Endothelial cell of umbilical vein (primary cell): ENCODE measurements at regions not wholly inside any gene's neighbourhood (a gene's known extent, or its start where the extent isn't known, plus 50 kb on each side); places are given as distances from the start of the nearest gene placed in this dataset.

ENCODE experiments used
- BruUV-seq: library from RNA; stranded (reverse); fragments of 400-500 nt; replicated peaks from 2 replicates; lab custom pipeline; 2021; lab: Mats Ljungman, UMichigan
- CTCF ChIA-PET: fragments of 300-600, 350-600 bp; sonication (Branson Sonifier 250); formaldehyde crosslinking; loops from one replicate; lab custom pipeline; 2021; ENCODE audit warnings: antibody characterized with exemption, inconsistent platforms; lab: Charles Lee
- POLR2A ChIA-PET: fragments of 300-600, 350-600 bp; sonication (Branson Sonifier 250); formaldehyde crosslinking; loops from one replicate; lab custom pipeline; 2021; ENCODE audit warnings: antibody characterized with exemption, inconsistent platforms; lab: Charles Lee
- DNase-seq: peaks from one replicate; pipeline ENCODE4 v3.0.0-alpha.2; 2011; ENCODE audit warnings: low read depth, low spot score
- FAIRE-seq: peaks from 2 replicates; lab custom pipeline; 2011; peaks lifted over from hg19 to GRCh38; lab: Jason Lieb, UNC
- H2AFZ ChIP-seq: 2 replicates; pipeline ENCODE4 v1.6.0; 2012; ENCODE audit warnings: low read depth, low read length, control low read depth, inconsistent platforms
- H3K27ac ChIP-seq: 2 replicates; pipeline ENCODE4 v1.5.1; 2011; ENCODE audit warnings: low read depth, mild to moderate bottlenecking, control low read depth, low read length, moderate library complexity; ENCODE audit not compliant: insufficient read depth
- H3K27me3 ChIP-seq, 2 experiments: 2 replicates each; pipeline versions ENCODE4 v1.6.0 to v1.6.1; 2011; ENCODE audit warnings: low read length in 2 of 2, mixed read lengths in 1 of 2; ENCODE audit not compliant: control insufficient read depth in 2 of 2, insufficient read depth in 2 of 2
- H3K36me3 ChIP-seq, 2 experiments: 2 replicates in 1 of 2; 3 replicates in 1 of 2; pipeline ENCODE4 v1.5.1; 2011; ENCODE audit warnings: low read length in 2 of 2, mild to moderate bottlenecking in 1 of 2, moderate library complexity in 1 of 2; ENCODE audit not compliant: control insufficient read depth in 2 of 2, insufficient read depth in 2 of 2; ENCODE audit errors: extremely low read depth in 1 of 2
- H3K4me1 ChIP-seq: 3 replicates; pipeline ENCODE4 v1.5.1; 2011; ENCODE audit warnings: mild to moderate bottlenecking, low read length; ENCODE audit not compliant: control insufficient read depth, insufficient read depth; ENCODE audit errors: extremely low read depth
- H3K4me2 ChIP-seq: 2 replicates; pipeline ENCODE4 v1.6.1; 2011; ENCODE audit warnings: low read length, control low read depth, mixed read lengths; ENCODE audit not compliant: insufficient read depth
- H3K4me3 ChIP-seq, 3 experiments: fragments of 200-600 bp in 1 of 3; sonication (generic), shearing (Covaris generic) in 1 of 3; replicated peaks in 1 of 3; 2 replicates each; pipeline ENCODE4 v1.5.1; 2011 to 2016; ENCODE audit warnings: control low read depth in 3 of 3, low read length in 3 of 3, mild to moderate bottlenecking in 2 of 3, inconsistent platforms in 1 of 3, low read depth in 1 of 3, moderate library complexity in 1 of 3; ENCODE audit not compliant: insufficient read depth in 1 of 3
- H3K79me2 ChIP-seq: 2 replicates; pipeline ENCODE4 v1.6.0; 2012; ENCODE audit warnings: low read length, inconsistent platforms; ENCODE audit not compliant: control insufficient read depth, insufficient read depth
- H3K9ac ChIP-seq: replicated peaks from 2 replicates; pipeline ENCODE3; 2011; ENCODE audit warnings: low read length, control low read depth; ENCODE audit not compliant: insufficient read depth; ENCODE audit errors: extremely low read depth
- H3K9me1 ChIP-seq: replicated peaks from 3 replicates; pipeline ENCODE4 v1.6.0; 2011; ENCODE audit warnings: mild to moderate bottlenecking, low read length; ENCODE audit not compliant: control insufficient read depth, insufficient read depth; ENCODE audit errors: extremely low read depth
- H3K9me3 ChIP-seq: replicated peaks from 2 replicates; pipeline ENCODE4 v1.5.1; 2012; ENCODE audit warnings: low read length, inconsistent platforms; ENCODE audit not compliant: control insufficient read depth, insufficient read depth
- H4K20me1 ChIP-seq: replicated peaks from 2 replicates; pipeline ENCODE3; 2011; ENCODE audit warnings: mild to moderate bottlenecking, low read length; ENCODE audit not compliant: control insufficient read depth, insufficient read depth; ENCODE audit errors: extremely low read depth
- CTCF ChIP-seq, 2 donors: IDR thresholded peaks; 1 replicate in 1 of 2; 2 replicates in 1 of 2; pipeline ENCODE4 v1.5.1; 2011; ENCODE audit warnings: low read length in 2 of 2, mild to moderate bottlenecking in 2 of 2, moderate library complexity in 2 of 2, control low read depth in 1 of 2, inconsistent platforms in 1 of 2, low read depth in 1 of 2; ENCODE audit not compliant: insufficient read depth in 1 of 2; ENCODE audit errors: extremely low read depth in 1 of 2
- EZH2 ChIP-seq: IDR thresholded peaks from 2 replicates; pipeline ENCODE4 v1.6.1; 2012; ENCODE audit warnings: borderline replicate concordance, low read depth, mild to moderate bottlenecking, moderate library complexity, low read length, inconsistent platforms; ENCODE audit not compliant: severe bottlenecking
- FOS ChIP-seq: IDR thresholded peaks from 2 replicates; pipeline ENCODE4 v1.6.1; 2011; ENCODE audit warnings: mild to moderate bottlenecking, low read length, moderate library complexity, borderline replicate concordance; ENCODE audit not compliant: insufficient read depth
- GATA2 ChIP-seq: IDR thresholded peaks from 2 replicates; pipeline ENCODE4 v1.7.0; 2011; ENCODE audit warnings: low read depth, mild to moderate bottlenecking, moderate library complexity, mixed read lengths, low read length; ENCODE audit not compliant: insufficient read length, insufficient read depth
- JUN ChIP-seq: IDR thresholded peaks from 2 replicates; pipeline ENCODE4 v1.6.1; 2011; ENCODE audit warnings: borderline replicate concordance, low read depth; ENCODE audit not compliant: insufficient read length, insufficient read depth
- MAX ChIP-seq: IDR thresholded peaks from 2 replicates; pipeline ENCODE4 v1.6.1; 2011; ENCODE audit not compliant: insufficient read depth, insufficient read length
- MYC ChIP-seq: IDR thresholded peaks from one replicate; pipeline ENCODE4 v1.6.1; 2011; ENCODE audit warnings: mild to moderate bottlenecking, low read depth, low read length
- POLR2A ChIP-seq: IDR thresholded peaks from 2 replicates; pipeline ENCODE4 v1.6.1; 2012; ENCODE audit warnings: low read depth, mild to moderate bottlenecking, control low read depth, low read length
- POLR2AphosphoS5 ChIP-seq: IDR thresholded peaks from 2 replicates; pipeline ENCODE4 v1.6.1; 2012; ENCODE audit warnings: low read depth, mild to moderate bottlenecking, control low read depth, low read length, moderate library complexity; ENCODE audit not compliant: insufficient read depth
- dilution Hi-C: fragments of 300-500 bp; cut with MboI; formaldehyde crosslinking; loops from one replicate; pipeline ENCODE4 v1.15.0; 2019; ENCODE audit warnings: low sequenced_read_pairs; ENCODE audit not compliant: extremely low pct_ligation_motif_present
- intact Hi-C: fragments of 100-400 bp; cut with micrococcal nuclease; formaldehyde crosslinking; loops from one replicate; pipeline ENCODE4 v1.10.0; 2022

GRCh38 chr2:8285898-8286297, 396.0 kb upstream of the ID2 start:
- Histone ChIP-seq H3K27ac (no peak overlapping the region), H3K36me3 (no peaks in the 10 kb centered on the region), H2AFZ (no peak overlapping the region), H3K9ac (no peak overlapping the region), H3K9me3 (peaks cover 2% of the 10 kb centered on the region), H3K9me1 (no peaks in the 10 kb centered on the region), H3K4me2 (no peak overlapping the region), H4K20me1 (no peaks in the 10 kb centered on the region), H3K27me3 (no peaks in the 10 kb centered on the region), H3K79me2 (no peaks in the 10 kb centered on the region), H3K4me1 (no peaks in the 10 kb centered on the region), H3K4me3 (no peak overlapping the region)
- no TSS peak for BruUV-seq
- dilution Hi-C loops (no loop called here), intact Hi-C loops (no loop called here)
- TF ChIP-seq JUN (no peak), CTCF (IDR thresholded peaks at IDR 0.05; ENCODE audit: extremely low read depth in 1 of 2, insufficient read depth in 1 of 2, low read depth in 1 of 2, low read length in 2 of 2) (no peak), MAX (no peak), GATA2 (no peak), POLR2AphosphoS5 (no peak), FOS (no peak), MYC (no peak), POLR2A (no peak), EZH2 (no peak)
- DNase-seq (no peak), FAIRE-seq (no peak)
- CTCF ChIA-PET = no interaction called here
- POLR2A ChIA-PET = no interaction called here
